HCT116 (cell line): ENCODE measurements at regions not wholly inside any gene's neighbourhood (a gene's known extent, or its start where the extent isn't known, plus 50 kb on each side); places are given as distances from the start of the nearest gene placed in this dataset.

Experiments used
- ATAC-seq: fragments of 200-7000 bp; cut with Tn5 transposase; 2 replicates; pipeline ENCODE4 v1.9.1; 2020; ENCODE audit warnings: mild to moderate bottlenecking, moderate library complexity
- BruUV-seq: library from RNA; stranded (reverse); fragments of 400-500 nt; replicated peaks from 2 replicates; lab custom pipeline; 2021; lab: Mats Ljungman, UMichigan
- CTCF ChIA-PET: fragments of 300-600 bp; sonication (Branson Sonifier 250); formaldehyde crosslinking; loops from one replicate; lab custom pipeline; 2021; ENCODE audit warnings: antibody characterized with exemption; lab: Charles Lee
- POLR2A ChIA-PET: fragments of 300-600, 350-600 bp; sonication (Branson Sonifier 250); formaldehyde crosslinking; loops from one replicate; lab custom pipeline; 2021; ENCODE audit warnings: antibody characterized with exemption; lab: Charles Lee
- RAD21 ChIA-PET, 2 experiments: fragments of 300-600 bp; sonication (Branson Sonifier 250); formaldehyde crosslinking; loops; one replicate each; lab custom pipeline; 2023; ENCODE audit warnings: low total read pairs in 2 of 2; ENCODE audit not compliant: uncharacterized antibody in 2 of 2, unreplicated experiment in 2 of 2, low non-redundant PET in 1 of 2; lab: Charles Lee
- DNase-seq: peaks from one replicate; pipeline ENCODE4 v3.0.0-alpha.2; 2010; ENCODE audit warnings: low read depth, low spot score
- H2AFZ ChIP-seq: fragments of 200-600 bp; shearing (Covaris generic), sonication (generic); 2 replicates; pipeline ENCODE4 v1.6.1; 2017; ENCODE audit warnings: low read depth, mixed run types, mixed read lengths, antibody characterized with exemption, low read length; ENCODE audit not compliant: poor library complexity, severe bottlenecking
- H3K27ac ChIP-seq: 2 replicates; pipeline ENCODE4 v1.5.1; 2012; ENCODE audit warnings: low read depth, low read length
- H3K27me3 ChIP-seq: fragments of 200-600 bp; sonication (generic); 2 replicates; pipeline ENCODE4 v1.6.1; 2016; ENCODE audit warnings: mixed run types, low read length, mixed read lengths; ENCODE audit not compliant: insufficient read depth
- H3K36me3 ChIP-seq, 2 experiments: fragments of 200-500 bp in 1 of 2; fragments of 200-600 bp in 1 of 2; sonication (Bioruptor generic) in 1 of 2; sonication (generic) in 1 of 2; 2 replicates each; pipeline versions ENCODE4 v1.5.1 to v1.6.1; 2014 to 2016; ENCODE audit warnings: low read length in 2 of 2, inconsistent platforms in 1 of 2, mixed read lengths in 1 of 2, mixed run types in 1 of 2; ENCODE audit not compliant: insufficient read depth in 2 of 2, control insufficient read depth in 1 of 2
- H3K4me1 ChIP-seq, 2 experiments: fragments of 200-600 bp in 1 of 2; sonication (generic) in 1 of 2; 2 replicates each; pipeline versions ENCODE4 v1.5.1 to v1.6.1; 2012 to 2017; ENCODE audit warnings: low read length in 2 of 2, inconsistent platforms in 1 of 2, mild to moderate bottlenecking in 1 of 2, mixed read lengths in 1 of 2, mixed run types in 1 of 2, moderate library complexity in 1 of 2; ENCODE audit not compliant: insufficient read depth in 2 of 2, control insufficient read depth in 1 of 2
- H3K4me2 ChIP-seq: fragments of 200-600 bp; sonication (generic); 2 replicates; pipeline ENCODE4 v1.6.1; 2017; ENCODE audit warnings: mixed run types, low read length, mixed read lengths
- H3K4me3 ChIP-seq, 2 experiments: fragments of 200-600 bp in 1 of 2; sonication (generic) in 1 of 2; replicated peaks in 1 of 2; 2 replicates each; pipeline ENCODE4 v1.5.1; 2011 to 2016; ENCODE audit warnings: low read length in 2 of 2, control low read depth in 1 of 2, low read depth in 1 of 2, mild to moderate bottlenecking in 1 of 2, mixed read lengths in 1 of 2, mixed run types in 1 of 2
- H3K79me2 ChIP-seq: fragments of 200-600 bp; sonication (generic); 2 replicates; pipeline ENCODE4 v1.6.1; 2017; ENCODE audit warnings: mild to moderate bottlenecking, mixed run types, low read length, moderate library complexity, mixed read lengths; ENCODE audit not compliant: insufficient read depth
- H3K9ac ChIP-seq: fragments of 200-600 bp; sonication (generic); 2 replicates; pipeline ENCODE4 v1.6.1; 2016; ENCODE audit warnings: low read length, mixed read lengths
- H3K9me2 ChIP-seq: fragments of 200-600 bp; sonication (generic), shearing (Covaris generic); 2 replicates; pipeline ENCODE4 v1.6.1; 2017; ENCODE audit warnings: mixed run types, mild to moderate bottlenecking, moderate library complexity; ENCODE audit not compliant: insufficient read depth
- H3K9me3 ChIP-seq, 2 experiments: fragments of 200-500 bp in 1 of 2; fragments of 200-600 bp in 1 of 2; sonication (Bioruptor generic) in 1 of 2; sonication (generic) in 1 of 2; 2 replicates each; pipeline ENCODE4 v1.6.1; 2014 to 2017; ENCODE audit warnings: low read length in 2 of 2, mixed read lengths in 2 of 2, inconsistent platforms in 1 of 2, low read depth in 1 of 2, mild to moderate bottlenecking in 1 of 2, mixed run types in 1 of 2, moderate library complexity in 1 of 2; ENCODE audit not compliant: control insufficient read depth in 1 of 2, insufficient read depth in 1 of 2
- H4K20me1 ChIP-seq: fragments of 200-600 bp; sonication (generic), shearing (Covaris generic); 2 replicates; pipeline ENCODE4 v1.6.1; 2017; ENCODE audit warnings: mixed run types, mild to moderate bottlenecking, moderate library complexity; ENCODE audit not compliant: insufficient read depth
- CBX3 ChIP-seq: IDR thresholded peaks from 2 replicates; pipeline ENCODE4 v1.6.1; 2012; ENCODE audit warnings: low read depth
- EZH2phosphoT487 ChIP-seq: fragments of 200-600 bp; IDR thresholded peaks from 2 replicates; pipeline ENCODE4 v1.6.1; 2018; ENCODE audit warnings: antibody characterized with exemption, borderline replicate concordance
- FOSL1 ChIP-seq: IDR thresholded peaks from 2 replicates; pipeline ENCODE4 v1.6.1; 2012; ENCODE audit warnings: low read depth
- POLR2A ChIP-seq: IDR thresholded peaks from 2 replicates; pipeline ENCODE4 v1.7.0; 2011; ENCODE audit warnings: borderline replicate concordance; ENCODE audit not compliant: insufficient read depth, insufficient read length; ENCODE audit errors: extremely low read depth
- RAD21 ChIP-seq: IDR thresholded peaks from 2 replicates; pipeline ENCODE4 v1.6.1; 2012; ENCODE audit warnings: low read depth, mild to moderate bottlenecking
- ZFX ChIP-seq: fragments of 450-650 bp; IDR thresholded peaks from 2 replicates; pipeline ENCODE4 v1.6.1; 2017
- intact Hi-C: fragments of 100-400 bp; cut with micrococcal nuclease; formaldehyde crosslinking; loops from 2 replicates; pipeline ENCODE4 v1.10.0; 2022
- TF ChIP-seq, protein P1 (sequence below): IDR thresholded peaks from 2 replicates; pipeline ENCODE4 v1.6.1; 2012; ENCODE audit warnings: low read depth
- TF ChIP-seq, protein P2 (sequence below), 3 experiments: fragments of 200-600 bp in 1 of 3; sonication (generic) in 1 of 3; IDR thresholded peaks in 2 of 3; conservative IDR thresholded peaks in 1 of 3; 2 replicates each; pipeline ENCODE4 v1.5.1; 2012 to 2017; ENCODE audit warnings: low read depth in 2 of 3, low read length in 2 of 3, antibody characterized with exemption in 1 of 3, borderline replicate concordance in 1 of 3, control low read depth in 1 of 3, mild to moderate bottlenecking in 1 of 3, mixed read lengths in 1 of 3, mixed run types in 1 of 3, moderate library complexity in 1 of 3; ENCODE audit not compliant: insufficient read depth in 1 of 3

- RAD21 ChIA-PET, result no interaction called here
- Histone ChIP-seq H2AFZ (no peak overlapping the region), H3K9ac (no peak overlapping the region), H3K4me2 (no peak overlapping the region), H4K20me1 (no peaks in the 10 kb centered on the region), H3K9me3 (no peaks in the 10 kb centered on the region), H3K27me3 (no peaks in the 10 kb centered on the region), H3K4me1 (no peaks in the 10 kb centered on the region), H3K9me2 (no peaks in the 10 kb centered on the region), H3K79me2 (no peaks in the 10 kb centered on the region), H3K27ac (no peak overlapping the region), H3K4me3 (no peak overlapping the region), H3K36me3 (no peaks in the 10 kb centered on the region)
- no TSS peak for BruUV-seq
- CTCF ChIA-PET, result no interaction called here
- TF ChIP-seq, protein P1, sequence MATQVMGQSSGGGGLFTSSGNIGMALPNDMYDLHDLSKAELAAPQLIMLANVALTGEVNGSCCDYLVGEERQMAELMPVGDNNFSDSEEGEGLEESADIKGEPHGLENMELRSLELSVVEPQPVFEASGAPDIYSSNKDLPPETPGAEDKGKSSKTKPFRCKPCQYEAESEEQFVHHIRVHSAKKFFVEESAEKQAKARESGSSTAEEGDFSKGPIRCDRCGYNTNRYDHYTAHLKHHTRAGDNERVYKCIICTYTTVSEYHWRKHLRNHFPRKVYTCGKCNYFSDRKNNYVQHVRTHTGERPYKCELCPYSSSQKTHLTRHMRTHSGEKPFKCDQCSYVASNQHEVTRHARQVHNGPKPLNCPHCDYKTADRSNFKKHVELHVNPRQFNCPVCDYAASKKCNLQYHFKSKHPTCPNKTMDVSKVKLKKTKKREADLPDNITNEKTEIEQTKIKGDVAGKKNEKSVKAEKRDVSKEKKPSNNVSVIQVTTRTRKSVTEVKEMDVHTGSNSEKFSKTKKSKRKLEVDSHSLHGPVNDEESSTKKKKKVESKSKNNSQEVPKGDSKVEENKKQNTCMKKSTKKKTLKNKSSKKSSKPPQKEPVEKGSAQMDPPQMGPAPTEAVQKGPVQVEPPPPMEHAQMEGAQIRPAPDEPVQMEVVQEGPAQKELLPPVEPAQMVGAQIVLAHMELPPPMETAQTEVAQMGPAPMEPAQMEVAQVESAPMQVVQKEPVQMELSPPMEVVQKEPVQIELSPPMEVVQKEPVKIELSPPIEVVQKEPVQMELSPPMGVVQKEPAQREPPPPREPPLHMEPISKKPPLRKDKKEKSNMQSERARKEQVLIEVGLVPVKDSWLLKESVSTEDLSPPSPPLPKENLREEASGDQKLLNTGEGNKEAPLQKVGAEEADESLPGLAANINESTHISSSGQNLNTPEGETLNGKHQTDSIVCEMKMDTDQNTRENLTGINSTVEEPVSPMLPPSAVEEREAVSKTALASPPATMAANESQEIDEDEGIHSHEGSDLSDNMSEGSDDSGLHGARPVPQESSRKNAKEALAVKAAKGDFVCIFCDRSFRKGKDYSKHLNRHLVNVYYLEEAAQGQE, result no peak
- TF ChIP-seq CBX3 (no peak), ZFX (no peak), POLR2A (no peak)
- POLR2A ChIA-PET, result no interaction called here
- intact Hi-C loops, result loop anchor here (10.0 kb wide), 1 partner anchor 239 kb away; the partner anchor contains the start of gene TIAM1
- DNase-seq, result no peak
- no peak for ATAC-seq
These were observed 76.0 kb upstream of the SOD1 start for GRCh38 chr21:31583498-31583897.

DNA sequence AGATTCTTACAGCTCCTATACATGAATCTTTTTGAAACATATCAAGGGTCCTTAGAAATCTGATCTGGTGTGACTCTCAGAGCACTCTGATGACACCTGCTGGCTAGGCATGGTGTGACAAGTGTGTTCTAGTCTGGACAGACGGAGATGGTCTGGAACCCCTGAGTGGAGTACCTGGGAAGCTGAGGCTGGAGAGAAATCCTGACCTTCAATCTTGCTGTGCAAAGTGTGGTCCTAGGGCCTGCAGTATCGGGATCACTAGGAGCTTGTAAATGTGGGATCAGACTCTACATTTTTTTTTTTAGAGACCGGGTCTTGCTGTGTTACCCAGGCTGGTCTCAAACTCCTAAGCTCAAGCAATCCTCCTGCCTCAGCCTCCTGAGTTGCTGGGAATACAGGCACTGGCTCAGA is 78.6 kb upstream of the SOD1 start:
- Histone ChIP-seq H2AFZ (peak overlapping the region; percentile 61), H3K36me3 (no peaks in the 10 kb centered on the region), H3K9me3 (no peaks in the 10 kb centered on the region), H3K27me3 (no peaks in the 10 kb centered on the region), H3K4me3 (no peak overlapping the region), H3K79me2 (no peaks in the 10 kb centered on the region)
- intact Hi-C loops, result loop anchor here (1.0 to 10.0 kb wide), 3 partner anchors 122 to 383 kb away; partner anchors contain the start of gene TIAM1
- peak; percentile 57 for DNase-seq
- no TSS peak for BruUV-seq
- no peak for TF ChIP-seq FOSL1
- peak; percentile 84 for TF ChIP-seq RAD21
- TF ChIP-seq, protein P2, sequence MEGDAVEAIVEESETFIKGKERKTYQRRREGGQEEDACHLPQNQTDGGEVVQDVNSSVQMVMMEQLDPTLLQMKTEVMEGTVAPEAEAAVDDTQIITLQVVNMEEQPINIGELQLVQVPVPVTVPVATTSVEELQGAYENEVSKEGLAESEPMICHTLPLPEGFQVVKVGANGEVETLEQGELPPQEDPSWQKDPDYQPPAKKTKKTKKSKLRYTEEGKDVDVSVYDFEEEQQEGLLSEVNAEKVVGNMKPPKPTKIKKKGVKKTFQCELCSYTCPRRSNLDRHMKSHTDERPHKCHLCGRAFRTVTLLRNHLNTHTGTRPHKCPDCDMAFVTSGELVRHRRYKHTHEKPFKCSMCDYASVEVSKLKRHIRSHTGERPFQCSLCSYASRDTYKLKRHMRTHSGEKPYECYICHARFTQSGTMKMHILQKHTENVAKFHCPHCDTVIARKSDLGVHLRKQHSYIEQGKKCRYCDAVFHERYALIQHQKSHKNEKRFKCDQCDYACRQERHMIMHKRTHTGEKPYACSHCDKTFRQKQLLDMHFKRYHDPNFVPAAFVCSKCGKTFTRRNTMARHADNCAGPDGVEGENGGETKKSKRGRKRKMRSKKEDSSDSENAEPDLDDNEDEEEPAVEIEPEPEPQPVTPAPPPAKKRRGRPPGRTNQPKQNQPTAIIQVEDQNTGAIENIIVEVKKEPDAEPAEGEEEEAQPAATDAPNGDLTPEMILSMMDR (IDR thresholded peaks at IDR 0.05 in 2 of 3, conservative IDR thresholded peaks at IDR 0.05 in 1 of 3; ENCODE audit: borderline replicate concordance in 1 of 3, insufficient read depth in 1 of 3, low read depth in 2 of 3, low read length in 2 of 3), result peak; percentile 77 to 88 (median 83); a peak in 5 of 6 replicates
- no peak for TF ChIP-seq POLR2A
- TF ChIP-seq EZH2phosphoT487, result no peak
- TF ChIP-seq, all 23 proteins: peak for 2
- peak; percentile 98 for ATAC-seq
- H3K27ac ChIP-seq, result no peak overlapping the region
- H3K4me1 ChIP-seq, result no peaks in the 10 kb centered on the region
- ChIA-PET POLR2A (interaction anchor here (0.9 kb wide), 1 partner anchor 21 kb away, joined by 3 read pairs; no protein-coding TSS in a partner anchor), RAD21 (interaction anchor here (0.7 to 1.7 kb wide), 5 partner anchors 122 to 386 kb away, joined by 3 to 6 read pairs (median 4); no protein-coding TSS in a partner anchor), CTCF (interaction anchor here (0.6 to 2.9 kb wide), 27 partner anchors 10 to 483 kb away, joined by 3 to 44 read pairs (median 4); no protein-coding TSS in a partner anchor)
- H3K4me2 ChIP-seq, result no peak overlapping the region
- H4K20me1 ChIP-seq, result no peaks in the 10 kb centered on the region
- H3K9ac ChIP-seq, result no peak overlapping the region
- H3K9me2 ChIP-seq, result no peaks in the 10 kb centered on the region
